Spleen (tissue), 7 donors: ENCODE measurements at regions not wholly inside any gene's neighbourhood (a gene's known extent, or its start where the extent isn't known, plus 50 kb on each side); places are given as distances from the start of the nearest gene placed in this dataset.

Experiments used
- POLR2A ChIP-seq, 3 donors: fragments of 450-650 bp; IDR thresholded peaks; one replicate each; pipeline ENCODE4 v1.5.1; 2017; ENCODE audit warnings: antibody characterized with exemption in 3 of 3, mild to moderate bottlenecking in 1 of 3
- POLR2AphosphoS5 ChIP-seq, 3 donors: sonication (generic); formaldehyde crosslinking; IDR thresholded peaks; one replicate each; pipeline ENCODE4 v1.5.1; 2017; ENCODE audit warnings: antibody characterized with exemption in 3 of 3
- TF ChIP-seq, protein P1 (sequence below), 11 experiments: fragments of 200-600 bp in 7 of 11; fragments of 450-650 bp in 4 of 11; sonication (generic) in 4 of 11; IDR thresholded peaks in 8 of 11; conservative IDR thresholded peaks in 3 of 11; 1 replicate in 7 of 11; 2 replicates in 4 of 11; pipeline versions ENCODE4 v1.4.0 to v1.8.0; 2016 to 2021; ENCODE audit warnings: antibody characterized with exemption in 11 of 11, inconsistent platforms in 4 of 11, mild to moderate bottlenecking in 1 of 11
- donor health status: DM: no; HTN: no; CAD: no; lungs with moderate emphysema.
- donor health status: DM: no; HTN: no; CAD: no.
- donor health status: DM: no; HTN: no; CAD: no.

DNA sequence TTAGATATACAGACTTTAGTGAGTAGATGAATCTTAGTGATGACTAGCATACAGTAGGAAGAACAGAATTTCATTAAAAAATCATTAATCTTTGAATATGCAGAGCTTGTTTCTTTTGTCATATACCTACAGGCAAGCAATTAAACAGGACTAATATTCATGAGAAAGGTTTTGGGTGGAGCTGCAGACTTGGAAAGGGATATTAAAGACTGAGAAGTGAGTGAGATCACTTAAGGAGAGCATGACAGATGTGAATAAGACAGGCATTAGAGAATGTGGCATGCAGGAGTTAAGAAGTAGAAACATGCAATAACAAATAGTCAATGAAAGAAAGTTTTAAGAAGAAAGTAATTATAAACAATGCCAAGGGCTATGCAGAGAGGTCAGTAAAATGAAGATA lies 187.7 kb downstream of the TMTC3 start:
- TF ChIP-seq POLR2A (IDR thresholded peaks at IDR 0.05) (no peak), POLR2AphosphoS5 (IDR thresholded peaks at IDR 0.05) (no peak)
- TF ChIP-seq, protein P1, sequence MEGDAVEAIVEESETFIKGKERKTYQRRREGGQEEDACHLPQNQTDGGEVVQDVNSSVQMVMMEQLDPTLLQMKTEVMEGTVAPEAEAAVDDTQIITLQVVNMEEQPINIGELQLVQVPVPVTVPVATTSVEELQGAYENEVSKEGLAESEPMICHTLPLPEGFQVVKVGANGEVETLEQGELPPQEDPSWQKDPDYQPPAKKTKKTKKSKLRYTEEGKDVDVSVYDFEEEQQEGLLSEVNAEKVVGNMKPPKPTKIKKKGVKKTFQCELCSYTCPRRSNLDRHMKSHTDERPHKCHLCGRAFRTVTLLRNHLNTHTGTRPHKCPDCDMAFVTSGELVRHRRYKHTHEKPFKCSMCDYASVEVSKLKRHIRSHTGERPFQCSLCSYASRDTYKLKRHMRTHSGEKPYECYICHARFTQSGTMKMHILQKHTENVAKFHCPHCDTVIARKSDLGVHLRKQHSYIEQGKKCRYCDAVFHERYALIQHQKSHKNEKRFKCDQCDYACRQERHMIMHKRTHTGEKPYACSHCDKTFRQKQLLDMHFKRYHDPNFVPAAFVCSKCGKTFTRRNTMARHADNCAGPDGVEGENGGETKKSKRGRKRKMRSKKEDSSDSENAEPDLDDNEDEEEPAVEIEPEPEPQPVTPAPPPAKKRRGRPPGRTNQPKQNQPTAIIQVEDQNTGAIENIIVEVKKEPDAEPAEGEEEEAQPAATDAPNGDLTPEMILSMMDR (IDR thresholded peaks at IDR 0.05 in 8 of 11, conservative IDR thresholded peaks at IDR 0.05 in 3 of 11): no peak
